Keratinocyte (primary cell): ENCODE measurements at regions not wholly inside any gene's neighbourhood (a gene's known extent, or its start where the extent isn't known, plus 50 kb on each side); places are given as distances from the start of the nearest gene placed in this dataset.

ENCODE experiments used
- DNase-seq: peaks from one replicate; pipeline ENCODE4 v3.0.0-alpha.2; 2011; ENCODE audit warnings: low read depth, missing footprints, low spot score
- FAIRE-seq: peaks from 2 replicates; lab custom pipeline; 2011; peaks lifted over from hg19 to GRCh38; lab: Jason Lieb, UNC
- H2AFZ ChIP-seq: 2 replicates; pipeline ENCODE4 v1.6.0; 2012; ENCODE audit warnings: low read length, control low read depth, inconsistent platforms; ENCODE audit not compliant: control insufficient read depth
- H3K27ac ChIP-seq: 2 replicates; pipeline ENCODE4 v1.5.1; 2011; ENCODE audit warnings: low read length; ENCODE audit not compliant: control insufficient read depth, insufficient read depth
- H3K27me3 ChIP-seq: 3 replicates; pipeline ENCODE4 v1.6.0; 2011; ENCODE audit warnings: low read length; ENCODE audit not compliant: control insufficient read depth, insufficient read depth; ENCODE audit errors: extremely low read depth
- H3K36me3 ChIP-seq, 2 experiments: 2 replicates in 1 of 2; 3 replicates in 1 of 2; pipeline ENCODE4 v1.5.1; 2011; ENCODE audit warnings: low read length in 2 of 2, mild to moderate bottlenecking in 1 of 2; ENCODE audit not compliant: control insufficient read depth in 2 of 2, insufficient read depth in 2 of 2; ENCODE audit errors: extremely low read depth in 1 of 2
- H3K4me1 ChIP-seq: 3 replicates; pipeline ENCODE4 v1.5.1; 2011; ENCODE audit warnings: low read length; ENCODE audit not compliant: control insufficient read depth, insufficient read depth; ENCODE audit errors: extremely low read depth
- H3K4me2 ChIP-seq: 3 replicates; pipeline ENCODE4 v1.6.0; 2011; ENCODE audit warnings: low read depth, low read length; ENCODE audit not compliant: control insufficient read depth, insufficient read depth; ENCODE audit errors: extremely low read depth
- H3K4me3 ChIP-seq, 3 experiments: fragments of 200-600 bp in 1 of 3; sonication (generic) in 1 of 3; 2 replicates in 2 of 3; 3 replicates in 1 of 3; pipeline ENCODE4 v1.5.1; 2011 to 2016; ENCODE audit warnings: low read length in 3 of 3, mild to moderate bottlenecking in 3 of 3, control low read depth in 2 of 3, inconsistent platforms in 1 of 3, low read depth in 1 of 3, mixed read lengths in 1 of 3, mixed run types in 1 of 3, moderate library complexity in 1 of 3; ENCODE audit not compliant: control insufficient read depth in 2 of 3, insufficient read depth in 2 of 3; ENCODE audit errors: extremely low read depth in 1 of 3
- H3K79me2 ChIP-seq: 2 replicates; pipeline ENCODE4 v1.6.0; 2012; ENCODE audit warnings: low read length; ENCODE audit not compliant: control insufficient read depth, insufficient read depth
- H3K9ac ChIP-seq: 3 replicates; pipeline ENCODE4 v1.6.0; 2011; ENCODE audit warnings: low read length; ENCODE audit not compliant: control insufficient read depth, insufficient read depth; ENCODE audit errors: extremely low read depth
- H3K9me1 ChIP-seq: 3 replicates; pipeline ENCODE4 v1.6.0; 2011; ENCODE audit warnings: low read length; ENCODE audit not compliant: control insufficient read depth, insufficient read depth; ENCODE audit errors: extremely low read depth
- H3K9me3 ChIP-seq: 2 replicates; pipeline ENCODE4 v1.5.1; 2012; ENCODE audit warnings: low read depth, low read length; ENCODE audit not compliant: control insufficient read depth
- H4K20me1 ChIP-seq: 3 replicates; pipeline ENCODE4 v1.6.0; 2011; ENCODE audit warnings: low read length; ENCODE audit not compliant: control insufficient read depth, insufficient read depth; ENCODE audit errors: extremely low read depth
- CTCF ChIP-seq, 3 experiments: IDR thresholded peaks in 1 of 3; conservative IDR thresholded peaks in 1 of 3; optimal IDR thresholded peaks in 1 of 3; 2 replicates in 2 of 3; 3 replicates in 1 of 3; pipeline versions ENCODE3 to v1.5.1; 2011; ENCODE audit warnings: low read length in 3 of 3, mild to moderate bottlenecking in 3 of 3, moderate library complexity in 2 of 3, control low read depth in 1 of 3, inconsistent platforms in 1 of 3; ENCODE audit not compliant: insufficient read depth in 2 of 3; ENCODE audit errors: extremely low read depth in 1 of 3
- EZH2 ChIP-seq: IDR thresholded peaks from one replicate; pipeline ENCODE4 v1.6.1; 2012; ENCODE audit warnings: inconsistent platforms, mild to moderate bottlenecking, low read length, moderate library complexity
- dilution Hi-C: fragments of 300-500 bp; cut with MboI; formaldehyde crosslinking; loops from one replicate; pipeline ENCODE4 v1.7.0; 2020; ENCODE audit warnings: low sequenced_read_pairs; ENCODE audit not compliant: extremely low pct_ligation_motif_present

- no peak overlapping the region for H3K9ac ChIP-seq
- H3K27me3 ChIP-seq, result no peaks in the 10 kb centered on the region
- no peaks in the 10 kb centered on the region for H3K36me3 ChIP-seq
- dilution Hi-C loops, result no loop called here
- peaks cover 5% of the 10 kb centered on the region for H3K4me1 ChIP-seq
- peak overlapping the region; percentile 56 for H2AFZ ChIP-seq
- no peaks in the 10 kb centered on the region for H3K9me3 ChIP-seq
- H3K4me3 ChIP-seq, result no peak overlapping the region
- H3K9me1 ChIP-seq, result no peaks in the 10 kb centered on the region
- TF ChIP-seq EZH2 (no peak), CTCF (optimal IDR thresholded peaks at IDR 0.05 in 1 of 3, IDR thresholded peaks at IDR 0.05 in 1 of 3, conservative IDR thresholded peaks at IDR 0.05 in 1 of 3; ENCODE audit: extremely low read depth in 1 of 3, insufficient read depth in 2 of 3, low read length in 3 of 3) (no peak)
- H3K79me2 ChIP-seq, result no peaks in the 10 kb centered on the region
- FAIRE-seq, result no peak
- H4K20me1 ChIP-seq, result no peaks in the 10 kb centered on the region
- peak overlapping the region; percentile 42 for H3K27ac ChIP-seq
- DNase-seq, result peak; percentile 59
- no peak overlapping the region for H3K4me2 ChIP-seq
Measured at GRCh38 chr3:5442106-5442785, 254.7 kb downstream of the EDEM1 start.

DNA sequence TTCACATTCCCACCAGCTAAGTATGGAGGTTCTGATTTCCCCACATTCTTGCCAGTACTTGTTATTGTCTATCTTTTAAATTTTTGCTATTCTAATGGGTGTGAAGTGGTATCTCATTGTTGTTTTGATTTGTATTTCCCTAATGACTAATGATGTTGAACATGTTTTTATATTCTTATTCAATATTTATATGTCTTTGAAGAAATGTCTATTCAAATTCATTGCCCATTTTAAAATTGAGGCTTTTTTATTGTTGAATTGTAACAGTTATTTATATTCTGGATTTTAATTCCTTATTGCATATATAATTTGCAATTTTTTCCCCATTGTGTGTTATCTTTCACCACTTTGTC lies 255.3 kb downstream of the EDEM1 start:
- H3K4me1 ChIP-seq, result peaks cover 5% of the 10 kb centered on the region
- no peaks in the 10 kb centered on the region for H3K79me2 ChIP-seq
- no peak overlapping the region for H2AFZ ChIP-seq
- no peaks in the 10 kb centered on the region for H3K9me1 ChIP-seq
- no peak overlapping the region for H3K27ac ChIP-seq
- no peak overlapping the region for H3K9ac ChIP-seq
- no peaks in the 10 kb centered on the region for H3K9me3 ChIP-seq
- H4K20me1 ChIP-seq, result no peaks in the 10 kb centered on the region
- no peak for FAIRE-seq
- TF ChIP-seq EZH2 (no peak), CTCF (optimal IDR thresholded peaks at IDR 0.05 in 1 of 3, IDR thresholded peaks at IDR 0.05 in 1 of 3, conservative IDR thresholded peaks at IDR 0.05 in 1 of 3; ENCODE audit: extremely low read depth in 1 of 3, insufficient read depth in 2 of 3, low read length in 3 of 3) (no peak)
- H3K4me2 ChIP-seq, result no peak overlapping the region
- no peak overlapping the region for H3K4me3 ChIP-seq
- dilution Hi-C loops, result no loop called here
- H3K27me3 ChIP-seq, result no peaks in the 10 kb centered on the region
- DNase-seq, result no peak
- no peaks in the 10 kb centered on the region for H3K36me3 ChIP-seq
